ENCODE measurements at regions not wholly inside any gene's neighbourhood (a gene's known extent, or its start where the extent isn't known, plus 50 kb on each side); places are given as distances from the start of the nearest gene placed in this dataset.

DNA sequence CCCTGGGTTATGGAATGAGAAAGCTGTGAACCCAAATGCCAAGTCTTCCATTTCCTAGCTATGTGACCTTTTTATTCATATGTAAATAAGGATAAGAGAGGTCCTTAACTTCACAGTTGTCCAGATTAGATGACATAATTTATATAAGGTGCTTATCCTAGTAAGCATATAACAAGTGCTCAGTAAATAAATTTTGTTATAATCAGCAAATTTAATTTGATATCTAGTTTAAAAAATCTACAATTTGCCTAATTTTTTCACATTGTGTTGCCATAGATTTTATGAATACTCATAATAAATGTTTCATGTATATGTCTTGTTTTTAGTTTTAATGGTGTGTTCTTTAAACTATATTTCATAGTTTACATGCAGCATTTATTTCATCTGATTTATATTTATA lies 130.4 kb upstream of the SPRY1 start:
- no peaks in the 10 kb centered on the region for H3F3A ChIP-seq (ENCODE audit: low read length, unreplicated experiment)
- peaks cover 8% of the 10 kb centered on the region; the same call in 1 of the 2 replicates for H3K4me1 ChIP-seq (ENCODE audit: insufficient read depth, low read length)
- no peak for ATAC-seq
- no TSS peak for BruUV-seq (replicated peaks)
- no peaks in the 10 kb centered on the region for H3K27me3 ChIP-seq (ENCODE audit: low read length)
- H3K9ac ChIP-seq (ENCODE audit: low read length) = no peak overlapping the region
- TF ChIP-seq EZH2phosphoT487 (IDR thresholded peaks at IDR 0.05; ENCODE audit: borderline replicate concordance, low read length) = no peak
- TF ChIP-seq EZH2 (IDR thresholded peaks at IDR 0.05; ENCODE audit: low read length, unreplicated experiment) = no peak
- TF ChIP-seq, protein P1, sequence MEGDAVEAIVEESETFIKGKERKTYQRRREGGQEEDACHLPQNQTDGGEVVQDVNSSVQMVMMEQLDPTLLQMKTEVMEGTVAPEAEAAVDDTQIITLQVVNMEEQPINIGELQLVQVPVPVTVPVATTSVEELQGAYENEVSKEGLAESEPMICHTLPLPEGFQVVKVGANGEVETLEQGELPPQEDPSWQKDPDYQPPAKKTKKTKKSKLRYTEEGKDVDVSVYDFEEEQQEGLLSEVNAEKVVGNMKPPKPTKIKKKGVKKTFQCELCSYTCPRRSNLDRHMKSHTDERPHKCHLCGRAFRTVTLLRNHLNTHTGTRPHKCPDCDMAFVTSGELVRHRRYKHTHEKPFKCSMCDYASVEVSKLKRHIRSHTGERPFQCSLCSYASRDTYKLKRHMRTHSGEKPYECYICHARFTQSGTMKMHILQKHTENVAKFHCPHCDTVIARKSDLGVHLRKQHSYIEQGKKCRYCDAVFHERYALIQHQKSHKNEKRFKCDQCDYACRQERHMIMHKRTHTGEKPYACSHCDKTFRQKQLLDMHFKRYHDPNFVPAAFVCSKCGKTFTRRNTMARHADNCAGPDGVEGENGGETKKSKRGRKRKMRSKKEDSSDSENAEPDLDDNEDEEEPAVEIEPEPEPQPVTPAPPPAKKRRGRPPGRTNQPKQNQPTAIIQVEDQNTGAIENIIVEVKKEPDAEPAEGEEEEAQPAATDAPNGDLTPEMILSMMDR (conservative IDR thresholded peaks at IDR 0.05; ENCODE audit: low read depth, low read length) = no peak
- no peak overlapping the region for H3K4me3 ChIP-seq (ENCODE audit: low read length)
- H3K36me3 ChIP-seq (ENCODE audit: low read depth, low read length) = no peaks in the 10 kb centered on the region
- intact Hi-C loops (cut with micrococcal nuclease) = no loop called here
- ChIA-PET POLR2A (ENCODE audit: unreplicated experiment) (no interaction called here), CTCF (no interaction called here)
- H4K20me1 ChIP-seq (ENCODE audit: low read length) = no peaks in the 10 kb centered on the region
- H3K9me3 ChIP-seq (ENCODE audit: low read length) = no peaks in the 10 kb centered on the region
- no peak overlapping the region for H3K27ac ChIP-seq (ENCODE audit: low read length)
- H3K79me2 ChIP-seq (ENCODE audit: low read length) = no peaks in the 10 kb centered on the region
- H2AFZ ChIP-seq (ENCODE audit: low read length) = no peak overlapping the region
- no peak overlapping the region for H3K4me2 ChIP-seq (ENCODE audit: low read length)
- no peaks in the 10 kb centered on the region for H3K9me2 ChIP-seq (replicated peaks; ENCODE audit: low read length)
- no peak for DNase-seq

DNA sequence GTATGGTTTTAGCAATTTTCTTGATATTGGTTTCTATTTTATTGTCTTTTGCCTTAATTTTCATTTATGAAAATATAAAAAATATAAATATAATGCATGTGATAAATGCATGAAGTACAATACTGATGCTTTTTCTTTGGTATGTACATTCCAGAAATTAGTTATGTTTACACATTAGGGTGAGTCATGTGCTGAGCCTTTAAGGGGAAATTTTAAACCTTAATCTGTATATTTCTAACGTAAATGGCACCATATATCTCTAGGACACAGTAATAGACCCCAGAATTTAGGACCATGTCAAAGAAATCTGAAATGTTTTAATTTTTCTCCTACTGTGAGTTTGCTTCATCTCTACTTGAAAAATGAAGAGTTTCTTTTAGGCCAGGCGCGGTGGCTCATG lies 117.8 kb upstream of the SPRY1 start:
- no peak overlapping the region for H3K27ac ChIP-seq (ENCODE audit: low read length)

DNA sequence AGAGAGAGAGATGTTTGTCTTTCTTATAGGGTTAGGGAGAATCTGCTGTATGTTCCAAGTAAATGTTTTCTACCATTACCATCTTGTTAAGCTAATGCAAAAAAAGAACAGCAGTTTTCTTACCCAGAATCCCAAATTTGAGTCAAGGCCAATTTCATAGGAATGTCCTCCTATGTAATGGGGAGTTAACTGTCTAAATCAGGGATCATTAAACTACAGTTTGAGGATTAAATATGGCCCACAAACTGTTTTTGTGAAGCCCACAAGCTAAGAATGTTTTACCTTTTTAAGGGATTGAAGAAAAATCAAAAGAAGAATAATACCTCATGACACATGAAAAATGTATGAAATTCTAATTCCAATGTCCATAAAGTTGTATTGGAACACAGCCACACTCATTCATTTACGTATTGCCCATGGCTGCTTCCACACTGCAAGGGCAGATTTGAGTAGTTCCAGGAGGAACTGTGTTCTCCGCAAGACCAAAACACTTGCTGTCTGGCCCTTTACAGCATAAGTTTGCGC lies 113.2 kb upstream of the SPRY1 start:
- DNase-seq = no peak
- Histone ChIP-seq H3K36me3 (ENCODE audit: low read depth, low read length) (no peaks in the 10 kb centered on the region), H4K20me1 (ENCODE audit: low read length) (no peaks in the 10 kb centered on the region), H3K9me2 (replicated peaks; ENCODE audit: low read length) (no peaks in the 10 kb centered on the region), H3K4me3 (ENCODE audit: low read length) (no peak overlapping the region), H3K4me1 (ENCODE audit: insufficient read depth, low read length) (peaks cover 4% of the 10 kb centered on the region; the same call in 1 of the 2 replicates), H3K27me3 (ENCODE audit: low read length) (no peaks in the 10 kb centered on the region), H3K9ac (ENCODE audit: low read length) (no peak overlapping the region), H3K4me2 (ENCODE audit: low read length) (no peak overlapping the region), H3F3A (ENCODE audit: low read length, unreplicated experiment) (no peaks in the 10 kb centered on the region), H3K27ac (ENCODE audit: low read length) (no peak overlapping the region), H2AFZ (ENCODE audit: low read length) (no peak overlapping the region), H3K9me3 (ENCODE audit: low read length) (no peaks in the 10 kb centered on the region), H3K79me2 (ENCODE audit: low read length) (no peaks in the 10 kb centered on the region)
- ChIA-PET CTCF (no interaction called here), POLR2A (ENCODE audit: unreplicated experiment) (no interaction called here)
- intact Hi-C loops (cut with micrococcal nuclease) = no loop called here
- TF ChIP-seq, protein P1 (conservative IDR thresholded peaks at IDR 0.05; ENCODE audit: low read depth, low read length) = no peak
- no peak for TF ChIP-seq EZH2phosphoT487 (IDR thresholded peaks at IDR 0.05; ENCODE audit: borderline replicate concordance, low read length)
- TF ChIP-seq EZH2 (IDR thresholded peaks at IDR 0.05; ENCODE audit: low read length, unreplicated experiment) = no peak
- ATAC-seq = no peak
- no TSS peak for BruUV-seq (replicated peaks)

More for the DNA sequence above, 117.8 kb upstream of the SPRY1 start:
- Histone ChIP-seq H3K36me3 (ENCODE audit: low read depth, low read length) (no peaks in the 10 kb centered on the region), H3K9ac (ENCODE audit: low read length) (no peak overlapping the region), H3K79me2 (ENCODE audit: low read length) (no peaks in the 10 kb centered on the region), H3K9me2 (replicated peaks; ENCODE audit: low read length) (no peaks in the 10 kb centered on the region), H3K4me2 (ENCODE audit: low read length) (no peak overlapping the region), H3F3A (ENCODE audit: low read length, unreplicated experiment) (no peaks in the 10 kb centered on the region), H3K4me3 (ENCODE audit: low read length) (no peak overlapping the region), H2AFZ (ENCODE audit: low read length) (no peak overlapping the region), H3K9me3 (ENCODE audit: low read length) (no peaks in the 10 kb centered on the region), H4K20me1 (ENCODE audit: low read length) (no peaks in the 10 kb centered on the region), H3K4me1 (ENCODE audit: insufficient read depth, low read length) (peaks cover 4% of the 10 kb centered on the region; the same call in 1 of the 2 replicates), H3K27me3 (ENCODE audit: low read length) (no peaks in the 10 kb centered on the region)
- peak; percentile 30 for DNase-seq
- POLR2A ChIA-PET (ENCODE audit: unreplicated experiment) = no interaction called here
- BruUV-seq (replicated peaks) = no TSS peak
- ATAC-seq = peak; percentile 49
- CTCF ChIA-PET = no interaction called here
- TF ChIP-seq EZH2phosphoT487 (IDR thresholded peaks at IDR 0.05; ENCODE audit: borderline replicate concordance, low read length) = no peak
- TF ChIP-seq, protein P1 (conservative IDR thresholded peaks at IDR 0.05; ENCODE audit: low read depth, low read length) = no peak
- no peak for TF ChIP-seq EZH2 (IDR thresholded peaks at IDR 0.05; ENCODE audit: low read length, unreplicated experiment)
- intact Hi-C loops (cut with micrococcal nuclease) = no loop called here
